GM18907 (cell line): ENCODE measurements at regions not wholly inside any gene's neighbourhood (a gene's known extent, or its start where the extent isn't known, plus 50 kb on each side); places are given as distances from the start of the nearest gene placed in this dataset.
"Not testable (repeated sequence)": the region's sequence is repeated elsewhere in the genome, so short reads cannot be mapped to it uniquely, and the experiment has no call there.

Experiments
- ATAC-seq: cut with Tn5 transposase; IDR thresholded peaks from one replicate; pipeline ENCODE4 v1.9.1; 2021; ENCODE audit warnings: mild to moderate bottlenecking, moderate library complexity; ENCODE audit not compliant: unreplicated experiment

DNA sequence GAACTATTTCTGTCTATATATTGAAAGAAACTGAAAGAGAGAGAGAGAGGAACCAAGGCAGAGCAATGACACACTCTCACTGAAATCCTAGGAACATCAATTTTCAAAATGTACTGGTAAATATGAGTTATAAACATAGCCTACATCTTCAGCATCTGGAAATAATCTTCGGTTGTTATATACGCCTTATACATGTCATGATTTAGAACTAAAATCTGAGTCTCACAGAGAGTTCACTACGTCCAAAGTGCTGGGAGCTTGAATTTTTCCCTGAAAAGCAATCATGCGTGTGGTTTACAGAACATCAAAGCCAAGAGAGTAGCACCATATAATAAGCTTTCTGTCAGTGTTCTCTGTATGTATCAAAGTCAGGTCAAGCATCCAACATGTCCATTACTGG lies 420.0 kb upstream of the CBLB start:
- ATAC-seq = no peak

- ATAC-seq = no peak
These were observed 421.6 kb upstream of the CBLB start for GRCh38 chr3:106290304-106290997.

DNA sequence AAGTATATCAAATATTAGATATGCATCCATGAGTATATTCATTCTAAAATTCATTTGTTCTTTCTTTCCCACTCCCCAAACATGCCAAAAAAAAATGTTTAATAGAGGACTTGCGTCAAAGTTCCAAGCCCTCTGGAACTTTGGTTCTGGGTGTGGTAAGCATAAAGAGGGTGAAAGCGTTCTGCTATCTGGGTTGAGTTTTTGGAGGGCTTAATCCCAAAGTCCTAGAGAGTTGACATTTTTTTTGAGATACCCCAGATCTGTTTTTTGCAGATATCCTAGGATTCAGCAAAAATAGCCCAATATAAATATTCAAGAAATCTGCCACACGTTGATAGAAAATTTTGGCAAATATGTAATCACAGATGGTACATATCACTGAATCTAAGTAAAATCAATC lies 424.3 kb upstream of the CBLB start:
- no peak for ATAC-seq

DNA sequence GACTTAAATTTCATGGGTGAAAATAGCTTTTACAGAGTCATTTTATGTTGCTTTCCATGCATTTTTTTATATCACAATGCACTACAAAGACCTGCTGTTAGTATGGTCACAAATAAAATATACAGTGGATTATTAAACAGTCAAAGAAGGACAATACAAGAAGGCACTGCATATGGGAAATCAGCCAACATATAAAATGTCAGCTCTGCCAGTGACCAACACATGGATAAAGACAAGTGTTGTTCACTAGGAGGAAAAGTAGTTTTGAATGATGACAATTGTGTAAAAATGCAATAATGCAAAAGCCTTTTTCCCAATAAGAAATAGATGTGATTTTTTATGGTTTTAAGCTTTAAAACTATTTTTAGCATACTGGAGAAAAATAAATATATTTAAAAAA lies 425.3 kb upstream of the CBLB start:
- ATAC-seq = no peak

GRCh38 chr3:106296062-106296461 lies 427.2 kb upstream of the CBLB start:
- no peak for ATAC-seq

- peak; percentile 77 for ATAC-seq
These were observed 430.7 kb upstream of the CBLB start for GRCh38 chr3:106299300-106300098.

DNA sequence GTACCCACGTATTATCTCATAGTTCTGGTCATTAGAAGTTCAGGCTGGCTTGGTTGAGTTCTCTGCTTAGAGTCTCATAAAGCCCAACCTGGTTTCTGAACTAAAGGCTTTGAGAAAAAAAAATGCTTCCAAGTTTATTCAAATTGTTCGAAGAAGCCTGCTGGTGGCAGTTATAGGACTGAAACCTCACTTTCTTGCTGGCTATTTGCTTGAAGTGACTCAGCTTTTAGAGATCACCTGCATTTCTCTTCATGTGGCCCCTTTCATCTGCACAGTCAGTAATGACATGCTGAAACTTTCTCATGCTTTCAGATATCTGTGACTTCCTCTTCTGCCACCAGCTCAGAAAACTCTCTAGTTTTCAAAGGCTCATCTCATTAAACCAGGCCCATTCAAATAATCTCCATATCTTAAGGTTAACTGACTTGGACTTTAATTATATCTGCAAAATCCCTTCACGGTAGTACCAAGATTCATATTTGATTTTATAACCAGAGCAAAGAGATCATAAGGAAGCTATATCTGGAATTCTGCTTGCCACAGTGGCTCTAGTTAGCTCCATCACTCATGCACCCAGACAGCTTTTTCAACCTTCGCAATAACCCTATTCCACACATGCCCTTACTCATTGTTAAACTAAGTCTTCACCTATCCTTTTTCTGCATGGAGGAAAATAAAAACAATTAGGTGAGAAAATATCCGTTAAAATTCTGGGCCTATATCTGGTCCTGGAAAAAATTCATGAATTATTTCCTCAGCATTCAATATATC lies 433.8 kb upstream of the CBLB start:
- ATAC-seq = peak; percentile 91

- no peak for ATAC-seq
These were observed 435.0 kb upstream of the CBLB start for GRCh38 chr3:106303766-106304165.

GRCh38 chr3:106305127-106305526 lies 436.3 kb upstream of the CBLB start:
- no peak for ATAC-seq

DNA sequence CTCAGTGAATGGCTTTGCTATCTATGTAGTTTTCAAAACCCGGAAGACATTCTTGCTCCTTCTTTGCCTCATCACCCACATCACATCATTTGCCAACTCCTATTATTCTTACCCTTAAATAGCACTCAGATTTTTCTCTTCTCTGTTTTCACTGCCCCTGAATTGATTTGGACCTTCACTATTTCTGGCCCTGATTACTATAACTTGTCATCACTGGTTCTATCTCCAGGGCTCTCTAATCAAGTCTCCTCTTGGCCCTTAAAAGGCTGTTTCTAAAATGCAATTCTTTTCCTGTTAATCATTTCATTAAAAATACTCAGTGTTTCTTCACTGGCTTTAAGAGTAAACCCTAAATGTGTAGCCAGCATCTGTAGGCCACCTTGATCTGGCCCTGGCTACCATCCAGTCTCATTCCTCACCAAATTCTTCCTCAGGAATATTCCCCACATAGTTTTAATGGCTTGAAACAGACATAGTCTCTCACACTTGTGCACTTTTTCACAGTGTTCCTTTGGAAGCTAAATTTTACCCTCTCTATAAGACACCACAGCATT lies 437.1 kb upstream of the CBLB start:
- no peak for ATAC-seq

- no peak for ATAC-seq
These were observed 440.5 kb upstream of the CBLB start for GRCh38 chr3:106309274-106309673.

GRCh38 chr3:106309798-106310197 lies 441.0 kb upstream of the CBLB start:
- not testable (repeated sequence) for ATAC-seq

- ATAC-seq = no peak
These were observed 448.6 kb upstream of the CBLB start for GRCh38 chr3:106317141-106318055.

GRCh38 chr3:106321438-106321837 lies 452.6 kb upstream of the CBLB start:
- not testable (repeated sequence) for ATAC-seq

DNA sequence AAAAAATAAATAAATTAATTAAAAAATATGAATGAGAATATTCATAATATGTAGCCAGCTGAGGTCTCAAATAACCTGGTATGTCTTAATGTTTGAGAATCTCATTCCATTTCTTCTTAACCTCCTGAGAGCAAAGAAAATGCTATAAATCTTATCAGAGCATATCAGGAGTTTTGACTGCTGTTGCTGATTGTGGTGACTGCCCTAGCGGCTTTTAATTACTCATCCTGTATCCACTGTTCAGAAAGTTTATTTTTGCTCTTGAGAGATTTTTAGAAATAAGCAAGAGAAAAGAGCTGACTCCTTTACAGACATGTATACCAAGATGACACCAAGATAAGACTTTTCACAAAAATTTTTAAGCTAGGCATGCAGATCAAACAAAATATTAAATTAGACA lies 454.8 kb upstream of the CBLB start:
- no peak for ATAC-seq

DNA sequence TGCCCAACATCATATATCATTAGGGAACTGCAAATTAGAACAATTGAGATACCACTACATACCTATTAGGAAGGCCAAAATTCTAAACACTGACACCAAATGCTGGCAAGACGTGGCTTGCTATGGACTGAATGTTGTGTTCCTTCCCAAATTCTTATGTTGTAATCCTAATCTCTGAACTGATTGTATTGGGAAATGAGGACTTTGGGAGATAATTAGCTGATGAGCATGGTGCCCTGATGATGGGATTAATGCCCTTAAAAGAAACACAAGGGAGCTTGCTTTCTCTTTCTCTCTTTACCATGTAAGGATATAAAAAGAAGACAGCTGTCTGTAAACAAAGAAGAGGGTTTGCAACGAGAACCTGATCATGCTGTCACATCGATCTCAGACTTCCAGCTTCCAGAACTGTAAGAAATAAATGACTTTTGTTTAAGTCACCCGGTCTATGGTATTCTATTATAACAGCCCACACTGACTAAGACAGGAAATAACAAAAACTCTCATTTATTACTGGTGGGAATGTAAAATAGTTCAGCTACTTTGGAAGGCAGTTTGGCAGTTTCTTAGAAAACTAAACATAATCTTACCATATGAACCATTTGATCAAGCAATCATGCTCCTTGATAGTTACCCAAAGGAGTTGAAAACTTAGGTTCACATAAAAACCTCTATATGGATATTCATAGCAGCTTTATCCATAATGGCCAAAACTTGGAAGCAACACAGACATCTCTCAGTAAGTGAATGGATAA lies 458.3 kb upstream of the CBLB start:
- no peak for ATAC-seq

GRCh38 chr3:106327696-106328025 lies 458.8 kb upstream of the CBLB start:
- ATAC-seq = no peak

DNA sequence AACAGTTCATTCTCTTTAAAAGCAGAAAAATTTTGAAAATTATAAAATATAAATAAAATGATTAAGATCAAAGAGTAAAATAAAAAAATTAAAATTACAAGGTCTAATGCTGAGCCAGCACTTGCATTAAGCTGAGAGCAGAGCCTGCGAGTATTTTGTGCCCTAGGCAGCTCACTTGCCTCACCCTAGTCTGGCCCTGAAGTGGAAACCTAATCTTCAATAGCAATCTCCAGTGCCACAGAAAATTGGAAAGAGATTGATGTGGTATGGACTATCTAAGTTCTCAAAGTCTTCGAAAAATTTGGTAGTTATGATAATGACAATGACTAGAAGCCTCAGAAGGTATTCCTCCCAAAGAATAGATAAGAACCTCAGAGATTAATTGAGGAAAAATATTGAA lies 459.4 kb upstream of the CBLB start:
- ATAC-seq = no peak

DNA sequence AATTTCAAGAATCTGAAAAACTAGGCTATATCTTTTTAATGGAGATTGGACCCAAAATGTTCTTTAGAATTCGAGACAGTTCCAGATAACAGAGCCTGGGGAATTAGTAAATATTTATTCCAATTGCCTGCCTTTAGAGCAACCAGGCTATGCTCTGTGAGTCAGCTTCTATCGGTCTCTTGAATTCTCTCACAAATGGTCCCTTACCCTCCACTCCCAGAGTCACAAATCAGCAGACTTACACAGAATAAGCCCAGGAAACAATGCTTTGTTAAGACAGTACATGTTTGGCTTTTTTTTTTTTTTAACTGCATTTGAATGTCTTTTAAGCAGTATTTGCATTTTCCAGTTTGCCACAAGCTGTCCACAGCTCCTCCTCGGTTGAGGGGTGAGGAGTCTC lies 460.7 kb upstream of the CBLB start:
- no peak for ATAC-seq

DNA sequence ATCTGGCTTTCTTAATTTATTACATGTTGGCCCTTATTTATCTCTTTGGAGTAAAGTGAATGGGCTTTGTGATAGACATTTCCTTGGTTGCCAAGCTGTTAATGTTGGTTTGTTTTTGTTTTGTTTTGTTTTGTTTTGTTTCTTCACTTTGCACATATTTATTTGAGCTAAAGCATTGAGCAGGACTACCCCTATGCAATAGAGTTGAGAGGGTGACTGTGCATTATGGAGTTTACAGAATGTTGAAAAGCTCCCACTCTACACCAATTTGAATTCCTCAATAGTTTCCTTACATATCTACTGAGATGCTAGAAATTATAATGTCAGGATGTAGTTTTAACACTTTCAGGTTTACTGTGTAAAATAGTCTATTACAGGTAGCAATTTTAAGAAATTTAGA lies 462.8 kb upstream of the CBLB start:
- ATAC-seq = no peak
